Natural killer cell treated with Interleukin-12 subunit alpha and Interleukin-12 subunit beta and Interleukin-15 and Interleukin-18, amount 100 ng/mL, for 72 hours (primary cell): ENCODE measurements at regions not wholly inside any gene's neighbourhood (a gene's known extent, or its start where the extent isn't known, plus 50 kb on each side); places are given as distances from the start of the nearest gene placed in this dataset.

Experiments used
- ATAC-seq, 2 donors: fragments of 150-1000 bp; cut with Tn5 transposase in 1 of 2; sonication (Bioruptor Pico), chemical (Tn5 transposase) in 1 of 2; 2 replicates each; pipeline ENCODE4 v1.10.0; 2021
- DNase-seq: peaks from one replicate; pipeline ENCODE4 v3.0.0; 2022; ENCODE audit warnings: low spot score
- H3K27ac Mint-ChIP-seq, 2 donors: 1 replicate in 1 of 2; 2 replicates in 1 of 2; pipeline ENCODE4 v1.8.0; 2022; ENCODE audit warnings: mixed read lengths in 2 of 2, mild to moderate bottlenecking in 1 of 2, moderate library complexity in 1 of 2
- H3K27me3 Mint-ChIP-seq, 2 donors: 1 replicate in 1 of 2; 2 replicates in 1 of 2; pipeline ENCODE4 v1.8.0; 2022; ENCODE audit warnings: mixed read lengths in 2 of 2
- H3K36me3 Mint-ChIP-seq: one replicate; pipeline ENCODE4 v1.8.0; 2022; ENCODE audit warnings: mixed read lengths
- H3K4me1 Mint-ChIP-seq, 2 donors: 1 replicate in 1 of 2; 2 replicates in 1 of 2; pipeline ENCODE4 v1.8.0; 2022; ENCODE audit warnings: low read depth in 2 of 2, mixed read lengths in 2 of 2, mild to moderate bottlenecking in 1 of 2
- H3K4me3 Mint-ChIP-seq: one replicate; pipeline ENCODE4 v1.8.0; 2022; ENCODE audit warnings: mixed read lengths
- H3K9me3 Mint-ChIP-seq: 2 replicates; pipeline ENCODE4 v1.8.0; 2022; ENCODE audit warnings: mixed read lengths

DNA sequence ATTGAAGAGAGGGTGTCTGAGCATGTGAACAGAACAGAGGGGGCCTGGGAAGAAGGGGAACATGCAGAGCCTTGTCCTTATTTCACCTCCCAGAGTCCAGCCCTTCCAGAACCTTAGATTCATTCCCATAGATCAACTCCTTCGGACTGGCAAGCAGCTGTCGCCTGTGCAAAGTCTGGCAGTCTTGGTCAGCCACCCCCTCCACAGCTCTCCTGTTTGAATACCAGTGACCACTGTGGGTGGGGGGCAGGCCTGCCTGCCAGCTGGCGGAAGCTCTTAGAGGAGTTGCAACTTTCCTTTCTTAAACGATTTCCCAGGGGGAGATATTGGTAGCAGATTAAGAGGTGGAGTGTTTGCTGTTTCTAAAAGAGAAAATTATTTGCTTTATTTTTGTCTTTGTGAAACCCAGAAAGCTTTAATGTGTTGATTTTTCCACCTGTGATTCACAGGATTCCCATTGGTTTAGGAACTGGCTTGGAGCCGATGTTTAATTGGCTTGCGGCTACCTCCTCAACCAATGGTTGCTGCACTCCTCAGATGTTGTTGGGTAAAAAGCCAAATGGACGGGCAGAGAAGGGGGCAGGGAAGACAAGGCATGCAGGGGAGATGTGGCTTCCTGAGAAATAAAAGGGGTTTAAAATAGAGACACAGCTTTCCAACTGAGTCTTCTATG, 62.2 kb upstream of the PRPS1 start:
- H3K27ac Mint-ChIP-seq: no peak overlapping the region
- no peak for ATAC-seq
- H3K4me3 Mint-ChIP-seq: no peak overlapping the region
- no peak for DNase-seq
- H3K27me3 Mint-ChIP-seq: peaks cover 0 to 15% of the 10 kb centered on the region in 2 donors
- no peaks in the 10 kb centered on the region for H3K4me1 Mint-ChIP-seq
- H3K9me3 Mint-ChIP-seq: no peaks in the 10 kb centered on the region
- no peaks in the 10 kb centered on the region for H3K36me3 Mint-ChIP-seq

DNA sequence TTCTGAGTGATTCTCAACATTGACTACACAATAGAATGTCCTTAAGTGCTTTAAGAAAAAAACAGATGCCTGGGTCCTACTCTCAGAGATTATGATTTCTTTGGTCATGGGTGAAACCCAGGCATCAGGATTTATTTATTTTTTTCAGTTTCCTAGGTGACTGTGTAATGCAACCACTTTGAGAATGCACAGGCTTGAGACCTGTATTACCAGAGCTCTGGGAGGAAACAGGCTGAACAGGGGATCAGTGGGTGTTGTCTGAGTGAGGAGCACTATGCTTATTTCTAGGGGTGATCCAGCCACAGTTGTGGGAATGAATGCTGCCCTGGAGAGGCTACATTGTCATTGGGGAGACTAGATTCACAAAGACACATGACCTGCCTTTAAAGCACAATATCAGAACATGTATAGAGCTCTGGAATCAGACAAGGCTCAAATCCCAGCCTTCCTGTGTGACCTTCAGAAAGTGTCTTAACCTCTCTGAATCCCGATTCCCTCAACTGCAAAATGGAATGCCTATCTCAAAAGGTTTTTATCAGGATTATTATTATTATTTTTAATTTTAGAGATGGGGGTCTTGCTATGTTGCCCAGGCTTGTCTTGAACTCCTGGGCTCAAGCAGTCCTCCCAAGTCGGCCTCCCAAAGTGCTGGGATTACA, 61.6 kb upstream of the PRPS1 start:
- Mint-ChIP-seq H3K9me3 (no peaks in the 10 kb centered on the region), H3K4me3 (no peak overlapping the region), H3K27ac (no peak overlapping the region), H3K4me1 (no peaks in the 10 kb centered on the region), H3K36me3 (no peaks in the 10 kb centered on the region), H3K27me3 (peaks cover 0 to 14% of the 10 kb centered on the region in 2 donors)
- ATAC-seq (no peak), DNase-seq (no peak)

DNA sequence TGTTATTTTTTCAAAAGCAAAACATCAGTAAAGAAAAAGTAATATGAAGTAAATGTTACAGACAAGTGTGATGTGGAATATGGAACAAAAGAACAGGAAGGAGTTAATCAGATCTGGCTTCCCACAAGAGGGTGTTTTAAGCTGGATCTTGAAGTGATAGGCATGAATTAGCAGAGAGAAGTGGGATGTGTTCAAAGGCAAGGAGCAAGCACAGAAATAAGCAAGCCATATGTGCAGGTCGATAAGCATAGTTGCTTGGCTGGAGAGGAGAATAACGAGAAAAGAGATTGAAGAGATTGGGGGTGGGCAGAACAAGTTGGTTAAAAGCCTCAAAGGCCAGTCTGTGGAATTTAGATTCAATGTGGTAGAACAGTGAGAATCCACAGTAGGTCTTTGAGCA, 60.9 kb upstream of the PRPS1 start:
- H3K27ac Mint-ChIP-seq: no peak overlapping the region

DNA sequence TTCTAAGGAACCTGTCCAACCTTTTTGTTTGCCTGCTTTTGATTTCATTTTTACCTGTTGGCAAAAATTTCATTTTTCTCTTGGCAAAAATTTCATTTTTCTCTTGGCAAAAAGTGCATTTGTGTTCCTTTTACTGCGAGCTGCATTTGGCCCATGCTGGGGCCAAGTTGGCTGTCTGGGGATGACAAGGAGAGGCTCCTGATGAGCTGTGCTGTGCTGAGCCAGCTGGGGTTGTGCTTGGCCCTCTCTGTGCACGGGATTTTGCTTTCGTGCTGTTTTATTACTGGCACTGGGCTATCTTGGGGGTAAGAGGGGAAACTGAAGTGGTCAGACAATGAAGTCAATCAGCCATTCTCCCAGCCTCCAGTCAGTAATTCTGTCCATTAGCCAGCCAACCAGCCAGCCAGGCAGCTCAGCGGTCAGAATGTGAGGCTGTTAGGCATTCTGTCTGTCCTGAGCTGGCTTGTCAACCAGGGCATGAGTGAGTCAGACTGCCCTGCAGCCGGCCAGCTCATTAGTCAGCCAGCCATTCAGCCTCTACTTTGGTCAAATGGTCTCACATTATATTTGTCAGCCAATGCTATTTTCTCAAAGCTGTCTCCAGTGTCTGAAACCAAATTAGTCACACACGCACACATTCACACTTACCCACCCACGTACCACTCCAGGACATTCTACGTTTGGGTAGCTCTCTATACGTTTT, 56.9 kb upstream of the PRPS1 start:
- ATAC-seq: peak in 1 of 2 donors; percentile 43
- Mint-ChIP-seq H3K4me3 (no peak overlapping the region), H3K9me3 (no peaks in the 10 kb centered on the region), H3K27me3 (peaks cover 0 to 8% of the 10 kb centered on the region in 2 donors), H3K27ac (no peak overlapping the region), H3K36me3 (no peaks in the 10 kb centered on the region), H3K4me1 (peaks cover 4% of the 10 kb centered on the region in 2 donors)
- no peak for DNase-seq

More for the DNA sequence above, 60.9 kb upstream of the PRPS1 start:
- no peak overlapping the region for H3K4me3 Mint-ChIP-seq
- DNase-seq (no peak), ATAC-seq (no peak)
- no peaks in the 10 kb centered on the region for H3K4me1 Mint-ChIP-seq
- no peaks in the 10 kb centered on the region for H3K9me3 Mint-ChIP-seq
- H3K36me3 Mint-ChIP-seq: no peaks in the 10 kb centered on the region
- peaks cover 0 to 8% of the 10 kb centered on the region in 2 donors for H3K27me3 Mint-ChIP-seq

DNA sequence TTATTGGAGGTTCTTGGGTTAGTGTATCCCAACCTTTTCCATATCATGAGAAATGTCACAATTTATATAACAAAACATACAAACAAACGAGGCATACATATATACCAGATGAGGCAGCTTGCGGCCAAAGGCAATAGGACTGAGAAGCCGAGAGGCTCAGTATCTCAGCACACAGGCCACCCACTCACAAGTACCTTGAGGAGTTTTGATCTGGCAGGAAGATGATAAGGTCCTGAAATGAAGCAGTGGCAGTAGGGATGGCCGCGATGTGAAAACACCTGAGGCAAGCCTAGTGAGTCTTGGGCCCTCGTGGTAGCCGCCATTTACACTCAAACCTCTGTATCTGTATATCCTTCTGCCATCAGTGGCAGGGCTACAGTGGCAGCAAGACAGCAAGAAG, 55.3 kb upstream of the PRPS1 start:
- Mint-ChIP-seq H3K27me3 (peaks cover 0 to 3% of the 10 kb centered on the region in 2 donors), H3K27ac (no peak overlapping the region), H3K4me3 (no peak overlapping the region), H3K4me1 (peaks cover 8 to 11% of the 10 kb centered on the region in 2 donors), H3K36me3 (no peaks in the 10 kb centered on the region), H3K9me3 (no peaks in the 10 kb centered on the region)
- ATAC-seq: no peak
- DNase-seq: no peak

DNA sequence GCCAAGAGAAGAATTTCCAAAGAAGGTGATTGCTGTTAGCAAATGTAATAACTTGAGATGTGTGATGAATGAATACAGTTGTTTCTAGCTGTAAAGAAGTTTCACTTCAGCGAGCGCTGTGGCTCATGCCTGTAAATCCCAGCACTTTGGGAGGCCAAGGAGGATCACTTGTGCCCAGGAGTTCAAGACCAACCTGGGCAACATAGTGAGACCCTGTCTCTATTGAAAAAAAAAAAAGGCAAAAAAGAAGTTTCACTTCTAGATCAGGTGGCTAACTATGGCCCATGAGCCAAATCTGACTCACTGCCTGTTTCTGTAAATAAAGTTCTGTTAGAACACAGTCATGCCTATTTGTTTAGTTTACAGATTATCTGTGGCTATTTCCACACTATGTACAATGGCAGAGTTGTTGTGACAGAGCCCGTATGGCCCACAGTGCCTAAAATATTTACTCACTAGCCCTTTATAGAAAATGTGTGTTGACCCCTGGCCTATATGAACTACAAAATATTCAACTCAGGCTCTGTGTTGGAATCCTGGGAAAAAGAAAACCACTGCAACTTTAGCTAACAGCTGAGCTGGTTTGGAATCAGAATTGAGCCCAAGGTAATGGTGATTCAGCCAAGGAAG, 54.1 kb upstream of the PRPS1 start:
- H3K4me1 Mint-ChIP-seq: peaks cover 8 to 11% of the 10 kb centered on the region in 2 donors
- no peak overlapping the region for H3K27ac Mint-ChIP-seq
- H3K9me3 Mint-ChIP-seq: no peaks in the 10 kb centered on the region

DNA sequence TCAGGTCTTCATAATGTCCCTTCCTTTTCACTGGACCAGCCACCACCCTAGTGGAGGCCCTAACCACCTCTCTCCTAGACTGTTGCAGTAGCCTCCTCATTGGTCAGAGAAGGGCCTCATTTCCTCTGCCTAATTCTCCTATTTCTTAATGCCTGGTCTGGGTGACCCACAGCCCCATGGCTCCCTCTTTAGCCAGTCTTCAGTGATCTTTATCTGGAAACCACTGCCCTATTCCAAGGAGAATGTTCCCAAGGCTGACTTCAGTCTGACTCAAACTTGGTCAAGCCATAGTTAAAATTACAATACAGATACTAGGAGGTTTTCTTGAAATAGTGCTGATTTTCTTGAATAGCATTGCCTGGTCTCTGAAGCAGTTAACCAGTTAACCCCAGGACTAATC, 53.6 kb upstream of the PRPS1 start:
- Mint-ChIP-seq H3K9me3 (no peaks in the 10 kb centered on the region), H3K27ac (no peak overlapping the region), H3K36me3 (no peaks in the 10 kb centered on the region), H3K4me3 (no peak overlapping the region), H3K27me3 (peaks cover 0 to 3% of the 10 kb centered on the region in 2 donors), H3K4me1 (peaks cover 8 to 11% of the 10 kb centered on the region in 2 donors)
- no peak for ATAC-seq
- no peak for DNase-seq

More for the DNA sequence above, 54.1 kb upstream of the PRPS1 start:
- ATAC-seq: no peak
- no peaks in the 10 kb centered on the region for H3K36me3 Mint-ChIP-seq
- DNase-seq: no peak
- H3K4me3 Mint-ChIP-seq: no peak overlapping the region
- H3K27me3 Mint-ChIP-seq: peaks cover 0 to 3% of the 10 kb centered on the region in 2 donors

DNA sequence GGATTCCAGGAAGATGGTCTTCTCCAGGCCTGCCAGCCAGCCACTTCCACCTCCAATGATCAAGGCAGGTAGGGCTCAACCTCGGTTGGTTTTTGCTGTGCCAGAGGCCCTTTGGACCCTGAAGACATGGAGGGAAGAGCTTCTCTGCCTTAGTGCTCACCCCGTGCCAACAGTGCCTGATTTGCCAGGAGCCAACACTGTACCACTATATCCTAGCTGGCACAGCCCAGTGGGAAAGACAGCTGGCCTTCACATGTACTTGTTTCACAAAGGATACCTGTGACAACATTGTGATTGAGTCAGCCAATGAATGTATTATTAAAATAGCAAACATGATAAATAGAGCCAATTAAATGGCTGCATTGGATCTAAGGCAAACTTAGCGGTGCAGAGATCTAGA, 51.9 kb upstream of the PRPS1 start:
- DNase-seq: no peak
- no peaks in the 10 kb centered on the region for H3K36me3 Mint-ChIP-seq
- peaks cover 8 to 11% of the 10 kb centered on the region in 2 donors for H3K4me1 Mint-ChIP-seq
- no peaks in the 10 kb centered on the region for H3K9me3 Mint-ChIP-seq
- H3K27ac Mint-ChIP-seq: no peak overlapping the region
- no peak for ATAC-seq
- no peaks in the 10 kb centered on the region for H3K27me3 Mint-ChIP-seq
- peak overlapping the region; percentile 4 for H3K4me3 Mint-ChIP-seq

DNA sequence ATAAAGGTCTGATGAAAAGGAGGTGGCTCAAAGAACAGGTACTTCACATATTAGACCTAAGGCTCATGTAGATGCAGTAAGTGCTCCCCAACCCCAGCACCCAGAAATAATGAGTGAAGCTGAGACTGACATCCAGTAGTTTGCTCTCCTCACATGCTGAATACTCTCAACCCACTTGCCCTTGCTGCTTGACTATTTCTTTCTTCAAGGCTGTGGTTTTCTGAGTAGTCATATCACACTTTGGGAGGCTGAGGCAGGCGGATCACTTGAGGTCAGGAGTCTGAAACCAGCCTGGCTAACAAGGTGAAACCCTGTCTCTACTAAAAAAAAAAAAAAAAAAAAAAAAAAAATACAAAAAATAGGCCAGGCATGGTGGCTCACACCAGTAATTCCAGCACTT, 51.5 kb upstream of the PRPS1 start:
- peaks cover 8 to 11% of the 10 kb centered on the region in 2 donors for H3K4me1 Mint-ChIP-seq
- H3K4me3 Mint-ChIP-seq: peak overlapping the region; percentile 4
- no peak overlapping the region for H3K27ac Mint-ChIP-seq
- DNase-seq (no peak), ATAC-seq (peak; percentile 43 to 80)
- no peaks in the 10 kb centered on the region for H3K36me3 Mint-ChIP-seq
- no peaks in the 10 kb centered on the region for H3K27me3 Mint-ChIP-seq
- no peaks in the 10 kb centered on the region for H3K9me3 Mint-ChIP-seq

DNA sequence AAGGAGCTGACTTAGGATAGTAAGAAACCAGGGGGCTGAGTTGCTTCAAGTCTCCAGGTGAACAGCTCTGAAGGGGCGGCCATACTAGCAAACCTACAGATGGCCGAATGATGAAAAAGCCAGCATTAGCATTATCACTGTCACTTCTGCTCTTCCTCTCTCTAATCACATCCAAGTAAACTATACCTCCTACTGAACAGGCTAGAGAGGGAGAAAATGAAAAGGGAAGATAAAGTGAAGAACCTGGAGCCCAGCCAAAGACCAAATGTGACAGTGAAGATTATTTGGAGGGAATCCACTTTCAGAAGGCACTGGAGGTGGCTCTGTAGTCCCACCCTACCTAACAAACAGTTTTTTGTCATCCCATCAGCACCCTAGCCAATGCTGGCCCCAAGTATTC, 50.4 kb upstream of the PRPS1 start:
- no peaks in the 10 kb centered on the region for H3K9me3 Mint-ChIP-seq
- H3K4me1 Mint-ChIP-seq: peaks cover 8 to 11% of the 10 kb centered on the region in 2 donors
- no peak overlapping the region for H3K27ac Mint-ChIP-seq
- H3K36me3 Mint-ChIP-seq: no peaks in the 10 kb centered on the region
- no peak for DNase-seq
- H3K4me3 Mint-ChIP-seq: no peak overlapping the region
- no peaks in the 10 kb centered on the region for H3K27me3 Mint-ChIP-seq
- no peak for ATAC-seq
